ENCODE measurements at regions not wholly inside any gene's neighbourhood (a gene's known extent, or its start where the extent isn't known, plus 50 kb on each side); places are given as distances from the start of the nearest gene placed in this dataset.

DNA sequence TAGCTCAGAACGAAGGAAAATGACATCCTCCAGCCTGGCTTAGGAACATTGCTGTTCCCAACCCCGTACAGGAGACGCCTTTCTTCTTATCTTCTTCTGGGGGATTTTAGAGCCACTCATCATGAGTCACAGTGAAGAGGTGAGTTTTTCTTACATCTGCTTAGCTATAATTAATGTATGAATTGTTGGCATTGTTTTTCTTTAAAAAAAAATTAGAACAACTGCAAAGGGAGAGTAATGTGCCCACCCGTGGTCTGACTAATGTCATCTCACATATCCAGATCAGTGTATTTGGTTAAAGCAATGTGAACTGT, 310.6 kb upstream of the TSHZ3 start:
- FAIRE-seq, result no peak
- no peak for TF ChIP-seq HOXB13 (CRISPR knock-in tag; IDR thresholded peaks at IDR 0.05; ENCODE audit: low read depth)
- no peak for TF ChIP-seq RFX5 (IDR thresholded peaks at IDR 0.05)
- TF ChIP-seq JUN (IDR thresholded peaks at IDR 0.05), result no peak
- TF ChIP-seq EHMT2 (IDR thresholded peaks at IDR 0.05; ENCODE audit: low read depth), result no peak
- TF ChIP-seq CBX8 (IDR thresholded peaks at IDR 0.05), result no peak
- no peak for TF ChIP-seq CBX2 (IDR thresholded peaks at IDR 0.05; ENCODE audit: borderline replicate concordance, low read depth)
- no peak for TF ChIP-seq ZSCAN20 (CRISPR knock-in tag; IDR thresholded peaks at IDR 0.05)
- TF ChIP-seq, protein P1, sequence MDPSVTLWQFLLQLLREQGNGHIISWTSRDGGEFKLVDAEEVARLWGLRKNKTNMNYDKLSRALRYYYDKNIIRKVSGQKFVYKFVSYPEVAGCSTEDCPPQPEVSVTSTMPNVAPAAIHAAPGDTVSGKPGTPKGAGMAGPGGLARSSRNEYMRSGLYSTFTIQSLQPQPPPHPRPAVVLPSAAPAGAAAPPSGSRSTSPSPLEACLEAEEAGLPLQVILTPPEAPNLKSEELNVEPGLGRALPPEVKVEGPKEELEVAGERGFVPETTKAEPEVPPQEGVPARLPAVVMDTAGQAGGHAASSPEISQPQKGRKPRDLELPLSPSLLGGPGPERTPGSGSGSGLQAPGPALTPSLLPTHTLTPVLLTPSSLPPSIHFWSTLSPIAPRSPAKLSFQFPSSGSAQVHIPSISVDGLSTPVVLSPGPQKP (IDR thresholded peaks at IDR 0.05; ENCODE audit: low read depth, low read length), result no peak
- TF ChIP-seq MAFK (IDR thresholded peaks at IDR 0.05; ENCODE audit: partially characterized antibody), result no peak
- TF ChIP-seq BCL3 (IDR thresholded peaks at IDR 0.05), result no peak
- no peak for TF ChIP-seq CHD2 (IDR thresholded peaks at IDR 0.05; ENCODE audit: low read length, partially characterized antibody)
- TF ChIP-seq HOXB5 (CRISPR knock-in tag; IDR thresholded peaks at IDR 0.05), result no peak
- TF ChIP-seq, protein P2, sequence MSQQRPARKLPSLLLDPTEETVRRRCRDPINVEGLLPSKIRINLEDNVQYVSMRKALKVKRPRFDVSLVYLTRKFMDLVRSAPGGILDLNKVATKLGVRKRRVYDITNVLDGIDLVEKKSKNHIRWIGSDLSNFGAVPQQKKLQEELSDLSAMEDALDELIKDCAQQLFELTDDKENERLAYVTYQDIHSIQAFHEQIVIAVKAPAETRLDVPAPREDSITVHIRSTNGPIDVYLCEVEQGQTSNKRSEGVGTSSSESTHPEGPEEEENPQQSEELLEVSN (IDR thresholded peaks at IDR 0.05; ENCODE audit: borderline replicate concordance, low read depth), result no peak
- no peak for TF ChIP-seq FOSB (CRISPR knock-in tag; IDR thresholded peaks at IDR 0.05)
- TF ChIP-seq POLR2AphosphoS2 (conservative IDR thresholded peaks at IDR 0.05; ENCODE audit: low read length), result no peak
- Histone ChIP-seq H3K27ac (no peak overlapping the region), H3K9me3 (no peaks in the 10 kb centered on the region; the same call in 2 of the 3 replicates), H3K4me1 (no peaks in the 10 kb centered on the region), H3K4me3 (no peak overlapping the region), H3K4me2 (no peak overlapping the region)
- no peak for DNase-seq (ENCODE audit: low read depth in 1 of 2, low spot score in 1 of 2)
- ATAC-seq, result no peak
- POLR2A ChIA-PET, result no interaction called here
- WGBS (ENCODE audit: missing lambda C conversion rate), result 2% methylated on average over 4 of the region's 4 CpGs
- CTCF ChIA-PET, result interaction anchor here (1.3 kb wide), 1 partner anchor 18 kb away, joined by 3 read pairs; no protein-coding TSS in a partner anchor

- Histone ChIP-seq H3K4me3 (no peak overlapping the region), H3K4me2 (no peak overlapping the region), H3K4me1 (no peaks in the 10 kb centered on the region), H3K27ac (no peak overlapping the region), H3K9me3 (no peaks in the 10 kb centered on the region)
- ATAC-seq, result no peak
- no peak for DNase-seq (ENCODE audit: low read depth in 1 of 2, low spot score in 1 of 2)
- WGBS (ENCODE audit: missing lambda C conversion rate), result 32% methylated on average over 7 of the region's 7 CpGs
- TF ChIP-seq HEYL (CRISPR knock-in tag; IDR thresholded peaks at IDR 0.05) (no peak), PHF8 (IDR thresholded peaks at IDR 0.05; ENCODE audit: borderline replicate concordance, low read depth) (no peak), POLR2AphosphoS2 (conservative IDR thresholded peaks at IDR 0.05; ENCODE audit: low read length) (no peak), SMC3 (IDR thresholded peaks at IDR 0.05) (no peak), HOXA7 (CRISPR knock-in tag; IDR thresholded peaks at IDR 0.05) (no peak), CEBPB (IDR thresholded peaks at IDR 0.05) (no peak), HOXB5 (CRISPR knock-in tag; IDR thresholded peaks at IDR 0.05) (no peak), POLR2A (IDR thresholded peaks at IDR 0.05; ENCODE audit: low read length) (no peak), CTCF (IDR thresholded peaks at IDR 0.05) (no peak), CHD4 (IDR thresholded peaks at IDR 0.05; ENCODE audit: borderline replicate concordance) (no peak), ATOH8 (CRISPR knock-in tag; IDR thresholded peaks at IDR 0.05; ENCODE audit: low read depth) (no peak), MAFK (IDR thresholded peaks at IDR 0.05; ENCODE audit: partially characterized antibody) (no peak)
- TF ChIP-seq, protein P2 (IDR thresholded peaks at IDR 0.05; ENCODE audit: borderline replicate concordance, low read depth), result no peak
- TF ChIP-seq, protein P1 (IDR thresholded peaks at IDR 0.05; ENCODE audit: low read depth, low read length), result no peak
- FAIRE-seq, result no peak
- ChIA-PET CTCF (interaction anchor here (1.2 kb wide), 1 partner anchor 12 kb away, joined by 3 read pairs; no protein-coding TSS in a partner anchor), POLR2A (no interaction called here)
Measured at GRCh38 chr19:31664096-31664495, 314.9 kb upstream of the TSHZ3 start.

Measured in A549 (cell line).